Neural cell (in vitro differentiated cells): ENCODE measurements at regions not wholly inside any gene's neighbourhood (a gene's known extent, or its start where the extent isn't known, plus 50 kb on each side); places are given as distances from the start of the nearest gene placed in this dataset.

Experiments
- EP300 ChIP-seq: fragments of 450-650 bp; conservative IDR thresholded peaks from 2 replicates; pipeline ENCODE4 v1.6.1; 2014; ENCODE audit warnings: antibody characterized with exemption, mild to moderate bottlenecking, moderate library complexity; ENCODE audit not compliant: poor library complexity, severe bottlenecking
- RAD21 ChIP-seq: fragments of 450-650 bp; conservative IDR thresholded peaks from 2 replicates; pipeline ENCODE4 v1.6.1; 2014; ENCODE audit warnings: antibody characterized with exemption, mild to moderate bottlenecking, moderate library complexity
- REST ChIP-seq: IDR thresholded peaks from 2 replicates; pipeline ENCODE4 v1.6.1; 2012; ENCODE audit warnings: borderline replicate concordance
- SMC3 ChIP-seq: fragments of 450-650 bp; conservative IDR thresholded peaks from 2 replicates; pipeline ENCODE4 v1.6.1; 2014; ENCODE audit warnings: antibody characterized with exemption, mild to moderate bottlenecking, moderate library complexity; ENCODE audit not compliant: poor library complexity
- TF ChIP-seq, protein P1 (sequence below): fragments of 450-650 bp; IDR thresholded peaks from 2 replicates; pipeline ENCODE4 v1.5.1; 2014; ENCODE audit warnings: antibody characterized with exemption, mild to moderate bottlenecking, moderate library complexity; ENCODE audit not compliant: poor library complexity, severe bottlenecking

DNA sequence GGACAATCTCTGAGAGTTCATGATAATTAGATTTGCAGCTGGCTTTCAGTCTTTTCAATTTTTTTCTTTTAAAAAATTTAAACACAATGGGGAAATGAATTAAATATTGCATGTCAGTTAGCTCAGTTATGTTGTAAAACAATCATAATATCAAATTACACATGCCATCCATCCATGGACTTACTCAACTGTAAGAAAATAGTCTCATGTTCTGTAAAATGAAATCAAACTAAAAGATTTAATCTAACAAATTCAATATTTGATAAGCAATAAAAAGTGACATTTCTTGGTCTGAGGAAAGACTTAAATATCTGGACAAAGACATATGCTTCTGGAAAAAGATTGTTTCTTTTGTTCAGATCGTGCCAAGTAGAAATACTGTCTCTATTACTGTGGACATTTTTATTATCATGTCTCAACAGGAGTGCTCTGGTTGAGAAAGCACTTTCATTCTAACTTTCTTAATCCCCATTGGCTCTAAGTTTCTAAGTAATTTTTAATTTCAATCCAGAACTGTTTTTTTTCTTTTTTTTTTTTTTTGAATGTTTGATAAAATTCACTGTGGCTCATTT, 179.2 kb upstream of the FAM3C start:
- TF ChIP-seq, protein P1, sequence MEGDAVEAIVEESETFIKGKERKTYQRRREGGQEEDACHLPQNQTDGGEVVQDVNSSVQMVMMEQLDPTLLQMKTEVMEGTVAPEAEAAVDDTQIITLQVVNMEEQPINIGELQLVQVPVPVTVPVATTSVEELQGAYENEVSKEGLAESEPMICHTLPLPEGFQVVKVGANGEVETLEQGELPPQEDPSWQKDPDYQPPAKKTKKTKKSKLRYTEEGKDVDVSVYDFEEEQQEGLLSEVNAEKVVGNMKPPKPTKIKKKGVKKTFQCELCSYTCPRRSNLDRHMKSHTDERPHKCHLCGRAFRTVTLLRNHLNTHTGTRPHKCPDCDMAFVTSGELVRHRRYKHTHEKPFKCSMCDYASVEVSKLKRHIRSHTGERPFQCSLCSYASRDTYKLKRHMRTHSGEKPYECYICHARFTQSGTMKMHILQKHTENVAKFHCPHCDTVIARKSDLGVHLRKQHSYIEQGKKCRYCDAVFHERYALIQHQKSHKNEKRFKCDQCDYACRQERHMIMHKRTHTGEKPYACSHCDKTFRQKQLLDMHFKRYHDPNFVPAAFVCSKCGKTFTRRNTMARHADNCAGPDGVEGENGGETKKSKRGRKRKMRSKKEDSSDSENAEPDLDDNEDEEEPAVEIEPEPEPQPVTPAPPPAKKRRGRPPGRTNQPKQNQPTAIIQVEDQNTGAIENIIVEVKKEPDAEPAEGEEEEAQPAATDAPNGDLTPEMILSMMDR: no peak
- TF ChIP-seq REST (no peak), RAD21 (no peak), SMC3 (no peak), EP300 (no peak)
